ENCODE measurements at regions not wholly inside any gene's neighbourhood (a gene's known extent, or its start where the extent isn't known, plus 50 kb on each side); places are given as distances from the start of the nearest gene placed in this dataset.

- no peak overlapping the region for H3K4me3 ChIP-seq (ENCODE audit: low read depth, low read length)
- FAIRE-seq = peak; percentile 83
- H3K27me3 ChIP-seq (ENCODE audit: control insufficient read depth, insufficient read depth, low read length) = no peaks in the 10 kb centered on the region
- no peaks in the 10 kb centered on the region for H3K36me3 ChIP-seq (ENCODE audit: control insufficient read depth, insufficient read depth, low read length)
- TF ChIP-seq, protein P1, sequence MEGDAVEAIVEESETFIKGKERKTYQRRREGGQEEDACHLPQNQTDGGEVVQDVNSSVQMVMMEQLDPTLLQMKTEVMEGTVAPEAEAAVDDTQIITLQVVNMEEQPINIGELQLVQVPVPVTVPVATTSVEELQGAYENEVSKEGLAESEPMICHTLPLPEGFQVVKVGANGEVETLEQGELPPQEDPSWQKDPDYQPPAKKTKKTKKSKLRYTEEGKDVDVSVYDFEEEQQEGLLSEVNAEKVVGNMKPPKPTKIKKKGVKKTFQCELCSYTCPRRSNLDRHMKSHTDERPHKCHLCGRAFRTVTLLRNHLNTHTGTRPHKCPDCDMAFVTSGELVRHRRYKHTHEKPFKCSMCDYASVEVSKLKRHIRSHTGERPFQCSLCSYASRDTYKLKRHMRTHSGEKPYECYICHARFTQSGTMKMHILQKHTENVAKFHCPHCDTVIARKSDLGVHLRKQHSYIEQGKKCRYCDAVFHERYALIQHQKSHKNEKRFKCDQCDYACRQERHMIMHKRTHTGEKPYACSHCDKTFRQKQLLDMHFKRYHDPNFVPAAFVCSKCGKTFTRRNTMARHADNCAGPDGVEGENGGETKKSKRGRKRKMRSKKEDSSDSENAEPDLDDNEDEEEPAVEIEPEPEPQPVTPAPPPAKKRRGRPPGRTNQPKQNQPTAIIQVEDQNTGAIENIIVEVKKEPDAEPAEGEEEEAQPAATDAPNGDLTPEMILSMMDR (IDR thresholded peaks at IDR 0.05; ENCODE audit: insufficient read depth, low read length, severe bottlenecking) = no peak
- peak; percentile 93 for DNase-seq (ENCODE audit: low read depth)
Observed at GRCh38 chr2:156883804-156884203, 373.7 kb upstream of the GALNT5 start.

- Histone ChIP-seq H3K36me3 (ENCODE audit: control insufficient read depth, insufficient read depth, low read length) (no peaks in the 10 kb centered on the region), H3K27me3 (ENCODE audit: control insufficient read depth, insufficient read depth, low read length) (no peaks in the 10 kb centered on the region), H3K4me3 (ENCODE audit: low read depth, low read length) (no peak overlapping the region)
- FAIRE-seq = no peak
- no peak for DNase-seq (ENCODE audit: low read depth)
- TF ChIP-seq, protein P1 (IDR thresholded peaks at IDR 0.05; ENCODE audit: insufficient read depth, low read length, severe bottlenecking) = no peak
Observed at GRCh38 chr2:156884216-156884615, 373.3 kb upstream of the GALNT5 start.

GRCh38 chr2:156890529-156891148 is 366.9 kb upstream of the GALNT5 start:
- TF ChIP-seq, protein P1 (IDR thresholded peaks at IDR 0.05; ENCODE audit: insufficient read depth, low read length, severe bottlenecking) = no peak
- H3K4me3 ChIP-seq (ENCODE audit: low read depth, low read length) = no peak overlapping the region
- FAIRE-seq (no peak), DNase-seq (ENCODE audit: low read depth) (no peak)
- H3K36me3 ChIP-seq (ENCODE audit: control insufficient read depth, insufficient read depth, low read length) = no peaks in the 10 kb centered on the region
- H3K27me3 ChIP-seq (ENCODE audit: control insufficient read depth, insufficient read depth, low read length) = no peaks in the 10 kb centered on the region

- H3K27me3 ChIP-seq (ENCODE audit: control insufficient read depth, insufficient read depth, low read length) = no peaks in the 10 kb centered on the region
- no peak overlapping the region for H3K4me3 ChIP-seq (ENCODE audit: low read depth, low read length)
- no peak for FAIRE-seq
- TF ChIP-seq, protein P1 (IDR thresholded peaks at IDR 0.05; ENCODE audit: insufficient read depth, low read length, severe bottlenecking) = no peak
- no peak for DNase-seq (ENCODE audit: low read depth)
- no peaks in the 10 kb centered on the region for H3K36me3 ChIP-seq (ENCODE audit: control insufficient read depth, insufficient read depth, low read length)
Observed at GRCh38 chr2:156891609-156892008, 365.9 kb upstream of the GALNT5 start.

DNA sequence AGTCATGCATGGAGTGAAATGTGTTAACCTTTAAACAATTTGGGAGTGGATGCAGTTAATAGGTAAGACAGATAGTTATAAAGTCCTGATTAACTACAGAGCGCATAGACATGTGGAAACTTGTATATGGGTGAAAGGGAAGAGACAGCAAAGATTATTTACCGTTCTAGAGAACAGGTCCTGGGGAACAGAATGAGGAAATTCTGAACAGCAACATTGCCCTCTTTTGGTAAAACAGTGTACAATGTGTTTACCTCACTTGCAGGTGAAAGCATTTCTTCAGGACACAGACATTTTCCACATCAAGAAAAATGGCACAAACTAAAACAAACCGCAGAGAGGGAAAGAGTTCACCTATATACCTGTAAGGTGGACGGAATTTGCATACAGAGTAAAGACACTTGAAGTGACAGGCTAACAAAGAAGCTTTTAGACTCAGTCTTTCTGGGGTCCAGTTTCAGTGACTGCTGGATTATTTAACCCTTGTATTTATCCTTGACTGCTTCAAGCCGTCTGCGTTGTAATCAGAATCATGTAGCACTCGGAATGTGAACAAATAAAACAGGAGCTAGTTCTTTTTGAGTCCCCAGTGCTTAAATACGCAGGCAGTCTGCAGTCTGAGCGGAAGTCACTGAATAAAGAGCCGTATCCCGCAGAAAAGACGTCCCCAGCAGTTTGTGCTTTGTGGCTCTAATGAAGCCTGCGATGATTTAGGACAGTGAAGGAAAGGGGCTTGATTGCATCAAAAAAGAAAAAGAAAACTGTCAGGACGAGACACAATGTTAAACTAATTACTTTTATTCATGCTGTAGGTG is 364.8 kb upstream of the GALNT5 start:
- peak; percentile 77 for FAIRE-seq
- TF ChIP-seq, protein P1 (IDR thresholded peaks at IDR 0.05; ENCODE audit: insufficient read depth, low read length, severe bottlenecking) = peak; percentile 55
- peak overlapping the region; percentile 36 for H3K4me3 ChIP-seq (ENCODE audit: low read depth, low read length)
- H3K36me3 ChIP-seq (ENCODE audit: control insufficient read depth, insufficient read depth, low read length) = no peaks in the 10 kb centered on the region
- peak; percentile 96 for DNase-seq (ENCODE audit: low read depth)
- no peaks in the 10 kb centered on the region for H3K27me3 ChIP-seq (ENCODE audit: control insufficient read depth, insufficient read depth, low read length)
